IPS-18a (cell line): ENCODE measurements at regions not wholly inside any gene's neighbourhood (a gene's known extent, or its start where the extent isn't known, plus 50 kb on each side); places are given as distances from the start of the nearest gene placed in this dataset.
A peak's percentile ranks its signal among the peaks of the same experiment; 100 is the strongest.
"Not testable (repeated sequence)": the region's sequence is repeated elsewhere in the genome, so short reads cannot be mapped to it uniquely, and the experiment has no call there.

Experiments used
- H3K27ac ChIP-seq: one replicate; pipeline ENCODE4 v1.5.1; 2013; ENCODE audit warnings: low read length
- H3K27me3 ChIP-seq: one replicate; pipeline ENCODE4 v1.6.1; 2013; ENCODE audit warnings: mild to moderate bottlenecking, low read length; ENCODE audit not compliant: control insufficient read depth, insufficient read depth
- H3K36me3 ChIP-seq: one replicate; pipeline ENCODE4 v1.6.1; 2013; ENCODE audit warnings: low read depth, low read length; ENCODE audit not compliant: control insufficient read depth
- H3K4me1 ChIP-seq: one replicate; pipeline ENCODE4 v1.6.1; 2013; ENCODE audit warnings: low read depth, low read length; ENCODE audit not compliant: control insufficient read depth
- H3K4me3 ChIP-seq: one replicate; pipeline ENCODE4 v1.5.1; 2013; ENCODE audit warnings: low read length
- H3K9ac ChIP-seq: one replicate; pipeline ENCODE4 v1.6.1; 2013; ENCODE audit warnings: mild to moderate bottlenecking, low read length, moderate library complexity
- H3K9me3 ChIP-seq: one replicate; pipeline ENCODE4 v1.6.1; 2013; ENCODE audit warnings: low read depth, low read length; ENCODE audit not compliant: control insufficient read depth

DNA sequence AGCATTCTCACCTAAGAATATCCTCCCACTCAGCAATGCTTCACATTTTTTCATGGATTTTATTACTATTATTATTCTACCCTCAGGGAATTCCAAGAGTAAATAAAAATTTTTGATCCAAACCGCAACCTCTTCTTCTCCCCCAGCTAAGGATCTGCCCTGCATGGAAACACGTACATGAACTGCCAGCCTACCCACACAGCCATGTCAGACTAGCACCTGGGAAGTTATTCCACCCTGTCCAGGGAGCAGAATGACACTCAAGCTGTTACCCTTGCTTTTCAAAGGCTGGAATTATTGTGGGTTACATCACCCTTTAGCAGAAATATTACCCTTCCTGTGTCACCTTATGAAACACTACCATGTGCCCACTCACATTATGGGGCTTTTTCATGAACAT is 227.3 kb upstream of the USP15 start:
- Histone ChIP-seq H3K4me3 (no peak overlapping the region), H3K27me3 (no peaks in the 10 kb centered on the region), H3K36me3 (no peaks in the 10 kb centered on the region), H3K27ac (no peak overlapping the region), H3K9me3 (no peaks in the 10 kb centered on the region), H3K9ac (no peak overlapping the region), H3K4me1 (no peaks in the 10 kb centered on the region)

DNA sequence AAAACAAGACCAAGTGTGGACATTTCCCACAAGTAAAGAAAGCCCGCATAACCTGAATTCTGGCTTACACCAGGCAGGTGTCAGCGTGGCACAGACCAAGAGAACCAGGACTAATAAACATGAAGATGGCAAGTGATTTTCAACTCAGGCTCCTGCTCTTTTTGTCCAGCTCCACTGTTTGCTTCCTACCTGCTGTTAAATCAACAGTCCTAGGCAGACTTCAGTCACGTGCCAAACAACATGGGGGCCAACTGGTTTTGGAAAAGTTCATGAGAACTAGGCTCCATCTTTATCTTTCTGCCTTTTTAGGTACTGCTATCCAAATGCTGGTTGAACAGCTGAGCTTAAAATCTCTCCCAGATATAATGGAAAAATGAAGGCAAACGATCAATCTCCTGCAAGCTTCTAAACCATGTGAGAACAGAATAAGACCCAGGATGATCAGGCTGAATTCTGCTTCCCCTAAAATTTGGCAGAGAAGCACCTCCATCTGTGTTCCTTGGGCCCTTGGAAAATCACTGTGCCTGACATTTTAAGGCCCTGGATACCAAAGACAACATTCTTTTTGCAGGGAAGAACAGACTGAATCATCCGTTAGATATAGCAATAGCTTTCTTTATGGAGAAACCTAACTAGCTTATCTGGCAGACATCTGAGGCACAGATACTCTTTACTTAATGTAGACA is 215.6 kb upstream of the USP15 start:
- Histone ChIP-seq H3K27ac (no peak overlapping the region), H3K36me3 (no peaks in the 10 kb centered on the region), H3K4me1 (no peaks in the 10 kb centered on the region)

DNA sequence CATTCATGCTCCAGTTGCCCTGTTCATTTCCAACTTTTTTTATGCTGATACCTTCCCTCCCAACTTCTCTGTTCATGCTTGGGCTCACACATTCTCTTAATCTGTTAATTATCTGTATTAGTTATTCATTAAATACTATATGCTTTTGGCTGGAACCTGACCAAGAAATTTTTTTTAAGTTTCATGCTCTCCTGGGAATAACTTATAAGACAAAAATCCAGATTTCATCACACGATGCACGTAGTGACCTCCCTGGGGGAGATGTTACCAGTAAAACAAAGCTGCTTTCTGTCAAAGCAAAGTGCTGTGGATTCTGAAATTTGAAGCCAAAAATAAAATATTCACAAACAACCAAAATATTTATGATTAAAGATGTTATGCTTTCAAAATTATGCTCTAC is 215.0 kb upstream of the USP15 start:
- Histone ChIP-seq H3K36me3 (no peaks in the 10 kb centered on the region), H3K4me3 (no peak overlapping the region), H3K27me3 (no peaks in the 10 kb centered on the region), H3K4me1 (no peaks in the 10 kb centered on the region), H3K27ac (no peak overlapping the region), H3K9me3 (no peaks in the 10 kb centered on the region), H3K9ac (no peak overlapping the region)

More for the DNA sequence above, 215.6 kb upstream of the USP15 start:
- Histone ChIP-seq H3K27me3 (no peaks in the 10 kb centered on the region), H3K4me3 (no peak overlapping the region), H3K9ac (no peak overlapping the region), H3K9me3 (no peaks in the 10 kb centered on the region)

DNA sequence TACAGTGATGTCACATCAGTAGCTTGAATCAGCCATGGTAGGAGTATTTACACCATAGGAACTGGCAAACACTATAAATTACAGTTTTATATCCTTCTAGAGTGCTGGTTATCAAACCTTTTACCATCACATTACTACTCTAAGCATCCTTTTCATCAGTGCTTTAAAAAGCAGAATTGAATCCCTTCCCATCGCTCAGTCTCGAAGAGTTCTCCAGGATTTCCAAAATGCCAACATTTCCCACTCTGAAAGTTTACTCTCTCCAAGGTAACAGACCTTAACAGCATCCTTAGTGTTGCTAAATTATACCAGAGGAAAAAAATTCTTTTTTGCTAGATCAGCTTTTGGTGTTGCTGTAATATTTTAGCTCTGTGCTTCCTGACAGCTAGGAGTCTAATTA is 209.4 kb upstream of the USP15 start:
- H3K36me3 ChIP-seq = no peaks in the 10 kb centered on the region
- no peak overlapping the region for H3K9ac ChIP-seq
- no peak overlapping the region for H3K27ac ChIP-seq
- H3K9me3 ChIP-seq = no peaks in the 10 kb centered on the region
- no peak overlapping the region for H3K4me3 ChIP-seq
- H3K4me1 ChIP-seq = no peaks in the 10 kb centered on the region
- no peaks in the 10 kb centered on the region for H3K27me3 ChIP-seq

DNA sequence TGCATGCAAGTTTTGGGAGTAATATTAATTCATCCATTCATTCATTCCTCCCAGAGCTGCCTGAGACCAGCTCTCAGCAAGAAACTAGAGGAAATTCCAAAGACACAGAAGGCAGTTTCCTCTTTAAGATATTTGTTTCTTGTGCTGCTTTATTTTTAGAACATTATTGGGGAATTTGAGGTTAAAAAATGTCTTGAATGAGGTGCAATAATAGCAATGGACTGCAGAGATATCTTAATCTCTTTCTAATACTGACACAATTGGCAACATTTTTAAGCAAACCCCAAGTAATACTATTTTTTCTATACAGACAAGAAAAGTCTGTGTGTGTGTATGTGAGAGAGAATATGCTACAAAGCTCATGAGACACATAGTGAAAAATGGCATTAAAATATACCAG is 190.2 kb upstream of the USP15 start:
- H3K4me1 ChIP-seq = no peaks in the 10 kb centered on the region
- no peak overlapping the region for H3K27ac ChIP-seq
- H3K9me3 ChIP-seq = no peaks in the 10 kb centered on the region
- no peak overlapping the region for H3K9ac ChIP-seq
- no peaks in the 10 kb centered on the region for H3K36me3 ChIP-seq
- H3K27me3 ChIP-seq = no peaks in the 10 kb centered on the region
- H3K4me3 ChIP-seq = no peak overlapping the region

DNA sequence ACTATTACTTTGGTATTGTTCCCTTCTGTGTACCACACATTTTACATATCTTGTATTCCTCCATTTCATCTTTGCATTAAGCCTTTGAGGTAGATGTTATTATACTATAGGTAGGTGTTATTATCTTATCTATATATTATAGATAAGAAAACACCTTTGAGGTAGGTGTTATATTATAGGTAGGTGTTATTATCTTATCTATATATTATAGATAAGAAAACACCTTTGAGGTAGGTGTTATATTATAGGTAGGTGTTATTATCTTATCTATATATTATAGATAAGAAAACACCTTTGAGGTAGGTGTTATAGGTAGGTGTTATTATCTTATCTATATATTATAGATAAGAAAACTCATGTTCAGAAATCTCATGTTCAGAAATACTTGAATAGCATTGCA is 187.0 kb upstream of the USP15 start:
- not testable (repeated sequence) for H3K27ac ChIP-seq, H3K9me3 ChIP-seq, H3K4me1 ChIP-seq, H3K27me3 ChIP-seq, H3K4me3 ChIP-seq, H3K36me3 ChIP-seq, H3K9ac ChIP-seq

DNA sequence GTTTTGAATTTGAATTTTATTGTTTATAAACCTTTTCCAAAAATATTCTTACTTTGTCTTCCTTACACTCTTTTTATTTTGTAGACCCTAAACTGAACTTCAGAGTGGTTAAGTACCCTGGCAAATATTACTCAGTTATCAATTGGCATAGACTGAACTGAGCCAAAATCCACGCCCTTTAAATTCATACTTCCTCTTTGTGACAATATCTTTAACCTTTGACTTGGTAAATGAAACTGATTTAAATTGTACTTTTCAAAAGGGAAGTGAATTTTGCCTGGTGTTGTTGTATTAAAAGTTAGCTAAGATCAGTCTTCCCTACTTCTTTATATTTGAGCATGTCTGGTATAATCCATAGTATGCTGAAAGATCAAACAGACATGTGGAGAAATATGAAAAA is 184.3 kb upstream of the USP15 start:
- Histone ChIP-seq H3K9me3 (no peaks in the 10 kb centered on the region), H3K36me3 (no peaks in the 10 kb centered on the region), H3K9ac (no peak overlapping the region), H3K4me3 (no peak overlapping the region), H3K4me1 (no peaks in the 10 kb centered on the region), H3K27me3 (no peaks in the 10 kb centered on the region), H3K27ac (no peak overlapping the region)

DNA sequence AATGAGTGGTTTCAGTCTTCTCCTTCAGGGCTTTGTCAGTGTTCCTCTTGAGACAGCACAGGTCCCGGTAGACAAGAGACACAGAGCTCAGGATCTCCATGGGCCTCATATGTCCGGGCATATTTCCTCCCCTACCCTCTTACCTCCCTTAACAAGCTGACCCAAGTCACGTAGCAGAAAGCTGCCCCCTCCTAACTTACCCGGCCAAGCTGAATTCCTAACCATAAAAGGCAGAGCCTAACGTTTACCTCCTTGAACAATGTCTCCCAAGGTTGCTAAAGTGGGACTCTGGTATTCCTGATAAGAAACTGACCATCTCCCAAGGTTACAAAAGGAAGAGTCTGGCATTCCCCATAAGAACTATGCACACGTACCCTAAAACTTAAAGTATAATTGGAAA is 182.2 kb upstream of the USP15 start:
- Histone ChIP-seq H3K9me3 (no peaks in the 10 kb centered on the region), H3K27me3 (no peaks in the 10 kb centered on the region), H3K36me3 (no peaks in the 10 kb centered on the region), H3K4me3 (no peak overlapping the region), H3K4me1 (no peaks in the 10 kb centered on the region), H3K27ac (no peak overlapping the region), H3K9ac (no peak overlapping the region)

DNA sequence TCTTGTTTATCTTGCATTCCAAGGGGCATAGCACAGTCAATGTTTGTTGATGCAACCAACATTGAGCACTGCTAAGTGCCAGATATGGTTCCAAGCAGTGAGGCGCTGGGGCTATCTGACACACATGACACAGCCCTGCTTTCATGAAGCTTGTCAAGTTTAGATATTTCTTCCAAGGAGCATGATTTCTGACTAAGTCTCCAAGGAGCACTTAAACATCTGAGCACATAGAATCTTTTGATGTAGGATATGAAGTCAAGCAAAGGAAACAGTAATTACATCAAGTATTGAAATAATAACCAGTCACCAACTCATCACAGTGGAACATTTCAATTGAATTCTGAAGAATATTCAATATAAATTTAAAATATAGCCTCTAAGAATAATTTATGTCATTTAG is 177.8 kb upstream of the USP15 start:
- Histone ChIP-seq H3K4me3 (no peak overlapping the region), H3K4me1 (no peaks in the 10 kb centered on the region), H3K9me3 (peaks cover 6% of the 10 kb centered on the region), H3K36me3 (no peaks in the 10 kb centered on the region), H3K9ac (no peak overlapping the region), H3K27ac (no peak overlapping the region), H3K27me3 (no peaks in the 10 kb centered on the region)

DNA sequence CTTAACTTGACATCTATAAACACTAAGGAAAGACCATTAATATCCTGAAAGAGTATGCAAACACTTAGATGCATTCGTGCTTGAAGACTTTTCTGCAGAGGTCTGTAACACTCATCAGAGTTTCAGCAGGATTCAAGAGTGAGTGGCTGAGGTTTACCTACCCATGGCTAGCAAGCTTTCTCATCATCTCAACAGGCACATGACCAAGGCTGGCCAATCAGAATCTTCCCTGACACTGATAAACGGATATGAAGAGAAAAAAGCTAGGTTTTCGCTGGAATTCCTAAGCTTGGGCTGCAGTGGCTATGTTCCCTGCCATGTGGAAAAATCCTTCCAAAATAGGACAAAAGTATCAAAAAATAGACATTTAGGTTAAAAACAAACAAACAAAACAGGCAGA is 162.1 kb upstream of the USP15 start:
- no peaks in the 10 kb centered on the region for H3K27me3 ChIP-seq
- no peak overlapping the region for H3K27ac ChIP-seq
- no peak overlapping the region for H3K9ac ChIP-seq
- H3K9me3 ChIP-seq = no peaks in the 10 kb centered on the region
- H3K36me3 ChIP-seq = no peaks in the 10 kb centered on the region
- H3K4me1 ChIP-seq = no peaks in the 10 kb centered on the region
- H3K4me3 ChIP-seq = no peak overlapping the region

DNA sequence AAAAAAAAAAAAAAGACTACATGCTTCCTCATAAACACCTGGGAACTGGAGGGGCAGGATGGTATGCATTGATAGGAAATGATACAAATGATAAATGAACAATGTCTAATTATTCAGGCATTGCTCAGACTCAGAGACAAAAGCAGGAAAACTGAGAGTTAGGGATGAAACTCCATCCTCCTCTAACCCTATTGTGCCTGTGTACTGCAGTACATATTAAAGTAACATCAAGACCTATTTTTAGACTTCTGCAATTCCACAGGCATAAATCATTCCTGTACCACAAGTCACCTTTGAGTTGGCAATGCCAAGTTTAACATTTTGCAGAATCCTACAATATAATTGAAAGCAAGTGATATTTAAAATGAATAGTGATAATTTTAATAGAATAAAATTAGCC is 156.5 kb upstream of the USP15 start:
- peaks cover 36% of the 10 kb centered on the region for H3K4me1 ChIP-seq
- H3K27ac ChIP-seq = no peak overlapping the region
- no peaks in the 10 kb centered on the region for H3K9me3 ChIP-seq
- no peaks in the 10 kb centered on the region for H3K27me3 ChIP-seq
- H3K9ac ChIP-seq = no peak overlapping the region
- no peak overlapping the region for H3K4me3 ChIP-seq
- no peaks in the 10 kb centered on the region for H3K36me3 ChIP-seq

DNA sequence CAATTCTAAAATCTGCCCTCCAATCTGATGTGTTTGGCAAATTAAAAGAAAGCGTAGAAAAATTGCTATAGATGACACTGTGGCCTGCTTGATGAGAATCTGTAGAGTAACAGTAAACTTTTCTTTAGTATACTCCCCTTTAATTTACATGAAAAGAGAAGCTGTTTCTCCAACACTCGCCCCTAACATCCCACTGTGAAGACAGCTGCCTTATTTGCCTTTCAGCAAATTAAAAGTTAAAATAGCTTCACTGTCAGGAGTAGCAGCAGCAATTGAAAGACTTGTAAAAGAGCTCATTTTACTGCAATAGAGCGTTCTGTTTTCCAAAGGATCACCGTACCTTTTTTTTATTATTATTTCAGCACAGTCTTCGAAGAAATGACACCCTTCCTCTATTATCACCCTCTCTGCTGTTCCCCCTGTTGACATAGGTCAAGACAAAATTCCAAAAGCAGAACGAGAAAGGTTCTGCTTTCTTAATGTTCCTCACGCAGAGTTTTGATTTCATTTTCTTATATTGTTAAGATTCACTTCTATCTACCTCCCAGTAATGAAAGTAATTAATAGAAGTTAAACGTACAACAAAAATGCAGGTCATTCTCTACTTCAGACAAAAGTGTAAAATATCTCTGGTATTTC is 153.5 kb upstream of the USP15 start:
- H3K9ac ChIP-seq = no peak overlapping the region
- H3K36me3 ChIP-seq = no peaks in the 10 kb centered on the region
- no peaks in the 10 kb centered on the region for H3K27me3 ChIP-seq
- peak overlapping the region; percentile 46 for H3K4me3 ChIP-seq
- H3K4me1 ChIP-seq = peaks cover 36% of the 10 kb centered on the region
- peak overlapping the region; percentile 10 for H3K27ac ChIP-seq
- H3K9me3 ChIP-seq = no peaks in the 10 kb centered on the region
